ENCODE measurements at regions not wholly inside any gene's neighbourhood (a gene's known extent, or its start where the extent isn't known, plus 50 kb on each side); places are given as distances from the start of the nearest gene placed in this dataset.

DNA sequence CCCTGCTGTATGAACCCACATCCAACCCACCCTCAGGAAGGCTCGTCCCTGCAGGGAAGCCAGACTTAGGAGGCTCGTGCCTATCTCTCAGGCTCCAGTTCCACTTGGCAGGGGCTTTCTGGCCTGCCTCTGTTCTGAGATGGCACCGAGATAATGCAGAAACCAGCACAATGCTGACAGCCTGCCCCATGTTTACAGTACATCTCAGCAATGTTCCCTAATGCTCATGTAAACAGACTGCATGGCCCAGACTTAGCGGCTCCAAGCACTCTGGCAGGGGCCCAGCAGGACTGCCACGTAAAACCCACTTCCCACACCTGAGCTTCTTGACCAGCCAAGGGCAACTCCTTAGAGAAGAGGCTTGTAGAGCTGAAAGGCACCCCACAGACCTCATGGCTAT lies 499.5 kb upstream of the BRINP1 start:
- ChIA-PET CTCF (interaction anchor here (0.5 kb wide), 1 partner anchor 1646 kb away, joined by 3 read pairs; no protein-coding TSS in a partner anchor), POLR2A (no interaction called here)
- no peaks in the 10 kb centered on the region for H3K4me1 ChIP-seq (ENCODE audit: control insufficient read depth, insufficient read depth, low read length)
- no peak overlapping the region for H3K27ac ChIP-seq (ENCODE audit: extremely low read depth, low read depth, low read length)
- no peak overlapping the region for H3K4me3 ChIP-seq (ENCODE audit: low read depth, low read length)
- H3K9me3 ChIP-seq (ENCODE audit: control insufficient read depth, insufficient read depth, low read depth, low read length): no peaks in the 10 kb centered on the region
- no peaks in the 10 kb centered on the region for H3K36me3 ChIP-seq (ENCODE audit: control insufficient read depth in 2 of 2, insufficient read depth in 1 of 2, low read length in 2 of 2)
- TF ChIP-seq ZNF394 (tag by site-specific recombination; IDR thresholded peaks at IDR 0.05; ENCODE audit: borderline replicate concordance) (no peak), ZNF701 (tag by site-specific recombination; IDR thresholded peaks at IDR 0.05) (no peak), TRIM28 (IDR thresholded peaks at IDR 0.05; ENCODE audit: borderline replicate concordance, low read length) (no peak), ZNF488 (tag by site-specific recombination; IDR thresholded peaks at IDR 0.05) (no peak), ZNF510 (tag by site-specific recombination; IDR thresholded peaks at IDR 0.05; ENCODE audit: insufficient replicate concordance) (no peak), ZNF777 (tag by site-specific recombination; IDR thresholded peaks at IDR 0.05; ENCODE audit: borderline replicate concordance) (no peak), BCL11A (tag by site-specific recombination; IDR thresholded peaks at IDR 0.05; ENCODE audit: low read depth) (no peak), ZNF670 (tag by site-specific recombination; IDR thresholded peaks at IDR 0.05; ENCODE audit: low read depth) (no peak), MEIS1 (CRISPR knock-in tag; IDR thresholded peaks at IDR 0.05; ENCODE audit: borderline replicate concordance) (no peak), PRDM1 (tag by site-specific recombination; IDR thresholded peaks at IDR 0.05) (no peak), ZIC2 (tag by site-specific recombination; IDR thresholded peaks at IDR 0.05) (no peak), ZNF596 (tag by site-specific recombination; IDR thresholded peaks at IDR 0.05) (no peak), ZNF747 (tag by site-specific recombination; IDR thresholded peaks at IDR 0.05) (no peak), ZFP41 (tag by site-specific recombination; IDR thresholded peaks at IDR 0.05; ENCODE audit: borderline replicate concordance) (no peak)

GRCh38 chr9:119861842-119862241 lies 492.6 kb upstream of the BRINP1 start:
- POLR2A ChIA-PET: no interaction called here
- TF ChIP-seq ZNF624 (tag by site-specific recombination; IDR thresholded peaks at IDR 0.05): no peak
- TF ChIP-seq ZNF311 (tag by site-specific recombination; IDR thresholded peaks at IDR 0.05; ENCODE audit: borderline replicate concordance): no peak
- no peak for TF ChIP-seq ZNF513 (tag by site-specific recombination; IDR thresholded peaks at IDR 0.05)
- no peak for TF ChIP-seq KLF1 (tag by site-specific recombination; IDR thresholded peaks at IDR 0.05)
- TF ChIP-seq ZNF362 (tag by site-specific recombination; IDR thresholded peaks at IDR 0.05): no peak
- TF ChIP-seq, protein P1, sequence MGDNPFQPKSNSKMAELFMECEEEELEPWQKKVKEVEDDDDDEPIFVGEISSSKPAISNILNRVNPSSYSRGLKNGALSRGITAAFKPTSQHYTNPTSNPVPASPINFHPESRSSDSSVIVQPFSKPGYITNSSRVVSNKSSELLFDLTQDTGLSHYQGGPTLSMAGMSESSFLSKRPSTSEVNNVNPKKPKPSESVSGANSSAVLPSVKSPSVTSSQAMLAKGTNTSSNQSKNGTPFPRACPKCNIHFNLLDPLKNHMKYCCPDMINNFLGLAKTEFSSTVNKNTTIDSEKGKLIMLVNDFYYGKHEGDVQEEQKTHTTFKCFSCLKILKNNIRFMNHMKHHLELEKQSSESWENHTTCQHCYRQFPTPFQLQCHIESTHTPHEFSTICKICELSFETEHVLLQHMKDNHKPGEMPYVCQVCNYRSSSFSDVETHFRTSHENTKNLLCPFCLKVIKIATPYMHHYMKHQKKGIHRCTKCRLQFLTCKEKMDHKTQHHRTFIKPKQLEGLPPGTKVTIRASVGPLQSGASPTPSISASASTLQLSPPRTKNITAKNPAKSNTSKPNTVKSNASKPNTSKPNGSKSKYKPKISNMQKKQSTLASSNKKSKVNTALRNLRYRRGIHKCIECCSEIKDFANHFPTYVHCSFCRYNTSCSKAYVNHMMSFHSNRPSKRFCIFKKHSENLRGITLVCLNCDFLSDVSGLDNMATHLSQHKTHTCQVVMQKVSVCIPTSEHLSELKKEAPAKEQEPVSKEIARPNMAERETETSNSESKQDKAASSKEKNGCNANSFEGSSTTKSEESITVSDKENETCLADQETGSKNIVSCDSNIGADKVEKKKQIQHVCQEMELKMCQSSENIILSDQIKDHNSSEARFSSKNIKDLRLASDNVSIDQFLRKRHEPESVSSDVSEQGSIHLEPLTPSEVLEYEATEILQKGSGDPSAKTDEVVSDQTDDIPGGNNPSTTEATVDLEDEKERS (tag by site-specific recombination; IDR thresholded peaks at IDR 0.05): no peak
- no peak for TF ChIP-seq REPIN1 (tag by site-specific recombination; IDR thresholded peaks at IDR 0.05; ENCODE audit: low read depth)
- Histone ChIP-seq H3K4me1 (ENCODE audit: control insufficient read depth, insufficient read depth, low read length) (no peaks in the 10 kb centered on the region), H3K36me3 (ENCODE audit: control insufficient read depth in 2 of 2, insufficient read depth in 1 of 2, low read length in 2 of 2) (no peaks in the 10 kb centered on the region), H3K27ac (ENCODE audit: extremely low read depth, low read depth, low read length) (no peak overlapping the region), H3K4me3 (ENCODE audit: low read depth, low read length) (no peak overlapping the region), H3K9me3 (ENCODE audit: control insufficient read depth, insufficient read depth, low read depth, low read length) (no peaks in the 10 kb centered on the region)
- CTCF ChIA-PET: no interaction called here

All from HEK293 (cell line).